ENCODE measurements at regions not wholly inside any gene's neighbourhood (a gene's known extent, or its start where the extent isn't known, plus 50 kb on each side); places are given as distances from the start of the nearest gene placed in this dataset.

DNA sequence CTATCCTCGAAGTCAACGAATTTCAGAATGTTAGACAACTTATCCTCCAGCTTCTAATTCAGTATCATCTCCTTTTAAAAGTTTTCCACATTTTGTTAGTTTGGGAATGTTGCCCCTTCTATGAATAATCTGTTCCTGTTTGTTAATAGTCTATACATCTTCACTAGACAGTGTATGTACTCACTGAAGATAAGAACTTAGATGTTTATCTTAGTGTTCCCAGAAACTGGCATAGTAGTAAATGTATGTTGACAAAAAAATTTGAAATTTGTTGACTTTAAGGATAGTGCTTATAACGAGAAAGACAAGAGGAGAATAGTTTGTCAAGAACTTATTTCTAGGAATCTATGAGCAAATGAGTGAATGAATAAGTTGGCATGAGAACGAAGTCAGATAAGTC is 162.0 kb upstream of the GULP1 start:
- DNase-seq (ENCODE audit: unreplicated experiment) = no peak
- intact Hi-C loops (cut with micrococcal nuclease) = no loop called here
- H3K4me3 Mint-ChIP-seq (ENCODE audit: unreplicated experiment) = no peak overlapping the region
- ChIA-PET POLR2A (no interaction called here), CTCF (no interaction called here)
- no peak overlapping the region for H3K27ac Mint-ChIP-seq (ENCODE audit: low read depth, unreplicated experiment)
- no TSS peak for BruUV-seq (replicated peaks)
- H3K4me1 Mint-ChIP-seq (ENCODE audit: insufficient read depth, unreplicated experiment) = no peaks in the 10 kb centered on the region
- H3K27me3 Mint-ChIP-seq (ENCODE audit: insufficient read depth, unreplicated experiment) = no peaks in the 10 kb centered on the region
- no peak for TF ChIP-seq CTCF (IDR thresholded peaks at IDR 0.05; ENCODE audit: unreplicated experiment)
- no peaks in the 10 kb centered on the region for H3K36me3 Mint-ChIP-seq (ENCODE audit: insufficient read depth, unreplicated experiment)
- no peaks in the 10 kb centered on the region for H3K9me3 Mint-ChIP-seq (ENCODE audit: unreplicated experiment)

DNA sequence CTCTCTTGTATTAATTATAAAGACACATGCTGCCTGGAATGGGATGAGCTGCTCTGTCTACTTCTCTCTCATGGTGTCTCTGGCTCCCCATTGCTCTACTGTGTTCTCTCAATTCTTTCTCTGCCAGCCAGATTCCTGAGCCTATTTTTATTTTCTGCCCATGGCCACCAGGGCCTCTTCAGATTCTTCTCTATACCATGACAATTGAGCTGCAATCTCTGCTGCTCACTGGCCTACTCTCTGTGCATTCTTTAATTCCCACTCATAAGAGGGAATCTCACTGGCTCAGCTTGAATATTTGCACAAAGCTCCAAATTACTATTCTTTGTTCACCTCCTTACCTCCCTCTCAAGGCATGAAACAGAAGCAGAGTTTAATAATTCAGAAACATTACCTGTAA is 161.4 kb upstream of the GULP1 start:
- no peak for TF ChIP-seq CTCF (IDR thresholded peaks at IDR 0.05; ENCODE audit: unreplicated experiment)
- DNase-seq (ENCODE audit: unreplicated experiment) = no peak
- POLR2A ChIA-PET = interaction anchor here (1.7 kb wide), 1 partner anchor 18 kb away, joined by 4 read pairs; no protein-coding TSS in a partner anchor
- no peak overlapping the region for H3K4me3 Mint-ChIP-seq (ENCODE audit: unreplicated experiment)
- no peak overlapping the region for H3K27ac Mint-ChIP-seq (ENCODE audit: low read depth, unreplicated experiment)
- BruUV-seq (replicated peaks) = no TSS peak
- no peaks in the 10 kb centered on the region for H3K4me1 Mint-ChIP-seq (ENCODE audit: insufficient read depth, unreplicated experiment)
- intact Hi-C loops (cut with micrococcal nuclease) = no loop called here
- CTCF ChIA-PET = interaction anchor here (0.7 kb wide), 1 partner anchor 50 kb away, joined by 4 read pairs; no protein-coding TSS in a partner anchor
- H3K36me3 Mint-ChIP-seq (ENCODE audit: insufficient read depth, unreplicated experiment) = no peaks in the 10 kb centered on the region
- H3K27me3 Mint-ChIP-seq (ENCODE audit: insufficient read depth, unreplicated experiment) = no peaks in the 10 kb centered on the region
- H3K9me3 Mint-ChIP-seq (ENCODE audit: unreplicated experiment) = no peaks in the 10 kb centered on the region

GRCh38 chr2:188131281-188131680 is 160.4 kb upstream of the GULP1 start:
- H3K27me3 Mint-ChIP-seq (ENCODE audit: insufficient read depth, unreplicated experiment) = no peaks in the 10 kb centered on the region
- H3K27ac Mint-ChIP-seq (ENCODE audit: low read depth, unreplicated experiment) = no peak overlapping the region
- intact Hi-C loops (cut with micrococcal nuclease) = no loop called here
- no peaks in the 10 kb centered on the region for H3K9me3 Mint-ChIP-seq (ENCODE audit: unreplicated experiment)
- ChIA-PET CTCF (interaction anchor here (0.6 kb wide), 1 partner anchor 450 kb away, joined by 3 read pairs; no protein-coding TSS in a partner anchor), POLR2A (interaction anchor here (0.5 to 1.7 kb wide), 3 partner anchors 17 to 1706 kb away, joined by 3 to 4 read pairs (median 3); no protein-coding TSS in a partner anchor)
- H3K36me3 Mint-ChIP-seq (ENCODE audit: insufficient read depth, unreplicated experiment) = no peaks in the 10 kb centered on the region
- BruUV-seq (replicated peaks) = no TSS peak
- TF ChIP-seq CTCF (IDR thresholded peaks at IDR 0.05; ENCODE audit: unreplicated experiment) = no peak
- H3K4me1 Mint-ChIP-seq (ENCODE audit: insufficient read depth, unreplicated experiment) = no peaks in the 10 kb centered on the region
- DNase-seq (ENCODE audit: unreplicated experiment) = no peak
- H3K4me3 Mint-ChIP-seq (ENCODE audit: unreplicated experiment) = no peak overlapping the region

GRCh38 chr2:188132385-188132784 is 159.3 kb upstream of the GULP1 start:
- peak; percentile 50 for DNase-seq (ENCODE audit: unreplicated experiment)
- H3K36me3 Mint-ChIP-seq (ENCODE audit: insufficient read depth, unreplicated experiment) = no peaks in the 10 kb centered on the region
- no peaks in the 10 kb centered on the region for H3K4me1 Mint-ChIP-seq (ENCODE audit: insufficient read depth, unreplicated experiment)
- no peaks in the 10 kb centered on the region for H3K9me3 Mint-ChIP-seq (ENCODE audit: unreplicated experiment)
- H3K4me3 Mint-ChIP-seq (ENCODE audit: unreplicated experiment) = no peak overlapping the region
- no peak overlapping the region for H3K27ac Mint-ChIP-seq (ENCODE audit: low read depth, unreplicated experiment)
- POLR2A ChIA-PET = no interaction called here
- intact Hi-C loops (cut with micrococcal nuclease) = no loop called here
- no TSS peak for BruUV-seq (replicated peaks)
- TF ChIP-seq CTCF (IDR thresholded peaks at IDR 0.05; ENCODE audit: unreplicated experiment) = no peak
- CTCF ChIA-PET = interaction anchor here (0.6 kb wide), 1 partner anchor 631 kb away, joined by 4 read pairs; no protein-coding TSS in a partner anchor
- H3K27me3 Mint-ChIP-seq (ENCODE audit: insufficient read depth, unreplicated experiment) = no peaks in the 10 kb centered on the region

All from MCF 10A (cell line).